Cardiac fibroblast (primary cell): ENCODE measurements at regions not wholly inside any gene's neighbourhood (a gene's known extent, or its start where the extent isn't known, plus 50 kb on each side); places are given as distances from the start of the nearest gene placed in this dataset.

Experiments
- DNase-seq, 2 donors: peaks; one replicate each; pipeline versions ENCODE4 v3.0.0 to v3.0.0-alpha.2; 2010; ENCODE audit warnings: low read depth in 2 of 2
- H3K4me3 ChIP-seq, 2 donors: replicated peaks in 1 of 2; 1 replicate in 1 of 2; 2 replicates in 1 of 2; pipeline ENCODE4 v1.5.1; 2011; ENCODE audit warnings: low read depth in 2 of 2, low read length in 2 of 2, mild to moderate bottlenecking in 2 of 2, moderate library complexity in 1 of 2
- TF ChIP-seq, protein P1 (sequence below): IDR thresholded peaks from one replicate; pipeline ENCODE4 v1.5.1; 2011; ENCODE audit warnings: low read depth, mild to moderate bottlenecking, low read length, inconsistent platforms

- no peak overlapping the region for H3K4me3 ChIP-seq
- TF ChIP-seq, protein P1, sequence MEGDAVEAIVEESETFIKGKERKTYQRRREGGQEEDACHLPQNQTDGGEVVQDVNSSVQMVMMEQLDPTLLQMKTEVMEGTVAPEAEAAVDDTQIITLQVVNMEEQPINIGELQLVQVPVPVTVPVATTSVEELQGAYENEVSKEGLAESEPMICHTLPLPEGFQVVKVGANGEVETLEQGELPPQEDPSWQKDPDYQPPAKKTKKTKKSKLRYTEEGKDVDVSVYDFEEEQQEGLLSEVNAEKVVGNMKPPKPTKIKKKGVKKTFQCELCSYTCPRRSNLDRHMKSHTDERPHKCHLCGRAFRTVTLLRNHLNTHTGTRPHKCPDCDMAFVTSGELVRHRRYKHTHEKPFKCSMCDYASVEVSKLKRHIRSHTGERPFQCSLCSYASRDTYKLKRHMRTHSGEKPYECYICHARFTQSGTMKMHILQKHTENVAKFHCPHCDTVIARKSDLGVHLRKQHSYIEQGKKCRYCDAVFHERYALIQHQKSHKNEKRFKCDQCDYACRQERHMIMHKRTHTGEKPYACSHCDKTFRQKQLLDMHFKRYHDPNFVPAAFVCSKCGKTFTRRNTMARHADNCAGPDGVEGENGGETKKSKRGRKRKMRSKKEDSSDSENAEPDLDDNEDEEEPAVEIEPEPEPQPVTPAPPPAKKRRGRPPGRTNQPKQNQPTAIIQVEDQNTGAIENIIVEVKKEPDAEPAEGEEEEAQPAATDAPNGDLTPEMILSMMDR, result no peak
- no peak for DNase-seq
Observed at GRCh38 chr2:204415406-204416181, 129.7 kb upstream of the PARD3B start.

GRCh38 chr2:204416236-204416635 lies 129.0 kb upstream of the PARD3B start:
- TF ChIP-seq, protein P1, result no peak
- no peak for DNase-seq
- H3K4me3 ChIP-seq, result no peak overlapping the region

DNA sequence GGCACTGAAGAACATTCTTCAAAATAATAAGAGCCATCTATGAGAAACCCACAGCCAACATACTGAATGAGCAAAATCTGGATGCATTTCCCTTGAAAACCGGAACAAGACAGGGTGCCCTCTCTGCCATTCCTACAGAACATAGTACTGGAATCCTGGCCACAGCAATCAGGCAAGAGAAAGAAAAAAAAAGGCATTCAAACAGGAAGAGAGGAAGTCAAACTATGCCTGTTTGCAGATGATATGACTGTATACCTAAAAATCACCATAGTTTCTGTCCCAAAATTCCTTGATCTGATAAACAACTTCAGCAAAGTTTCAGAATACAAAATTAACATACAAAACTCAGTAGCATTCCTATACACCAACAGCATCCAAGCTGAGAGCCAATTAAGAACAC lies 119.5 kb upstream of the PARD3B start:
- no peak overlapping the region for H3K4me3 ChIP-seq
- TF ChIP-seq, protein P1, result no peak
- no peak for DNase-seq

- H3K4me3 ChIP-seq, result no peak overlapping the region
- TF ChIP-seq, protein P1, result no peak
- no peak for DNase-seq
Observed at GRCh38 chr2:204428675-204429074, 116.6 kb upstream of the PARD3B start.

- no peak overlapping the region for H3K4me3 ChIP-seq
- TF ChIP-seq, protein P1, result no peak
- DNase-seq, result no peak
Observed at GRCh38 chr2:204431529-204431928, 113.7 kb upstream of the PARD3B start.

DNA sequence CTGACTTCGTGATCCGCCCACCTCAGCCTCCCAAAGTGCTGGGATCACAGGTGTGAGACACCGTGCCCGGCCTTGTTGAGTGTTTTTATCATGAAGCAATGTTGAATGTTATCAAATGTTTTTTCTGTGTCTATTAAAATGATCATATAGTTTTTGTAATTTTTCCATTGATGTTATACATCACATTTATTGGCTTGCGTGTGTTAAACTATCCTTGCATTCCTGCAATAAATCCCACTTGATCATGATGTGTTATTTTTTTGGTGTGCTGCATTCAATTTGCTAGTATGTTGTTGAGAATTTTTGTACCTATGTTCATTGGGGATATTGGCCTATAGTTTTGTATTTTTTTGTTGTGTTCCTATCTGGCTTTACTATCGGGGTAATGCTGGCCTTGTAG lies 113.1 kb upstream of the PARD3B start:
- DNase-seq, result no peak
- TF ChIP-seq, protein P1, result no peak
- H3K4me3 ChIP-seq, result no peak overlapping the region
